ENCODE measurements at regions not wholly inside any gene's neighbourhood (a gene's known extent, or its start where the extent isn't known, plus 50 kb on each side); places are given as distances from the start of the nearest gene placed in this dataset.
A peak's percentile ranks its signal among the peaks of the same experiment; 100 is the strongest.

- no peak overlapping the region; the same call in 1 of the 2 replicates for H3K4me2 ChIP-seq (ENCODE audit: low read depth, low read length)
- no peak overlapping the region for H3K9ac ChIP-seq (ENCODE audit: low read depth, low read length)
- H3K23ac ChIP-seq (ENCODE audit: low read depth, low read length) = no peak overlapping the region
- H2BK120ac ChIP-seq (ENCODE audit: low read depth, low read length) = no peak overlapping the region
- H4K5ac ChIP-seq (ENCODE audit: low read depth, low read length) = no peak overlapping the region
- H4K91ac ChIP-seq (ENCODE audit: insufficient read depth, low read depth, low read length) = no peak overlapping the region
- BruUV-seq (replicated peaks) = no TSS peak
- no peaks in the 10 kb centered on the region for H3K9me1 ChIP-seq (ENCODE audit: insufficient read depth, low read length)
- DNase-seq (peak; percentile 65), ATAC-seq (ENCODE audit: low read depth) (peak; percentile 69)
- H3K9me3 ChIP-seq (ENCODE audit: control insufficient read depth, insufficient read depth, low read length) = no peaks in the 10 kb centered on the region
- no peak overlapping the region for H2BK20ac ChIP-seq (ENCODE audit: low read depth, low read length)
- dilution Hi-C loops (cut with HindIII; ENCODE audit: low sequenced_read_pairs, unreplicated experiment) (no loop called here), intact Hi-C loops (cut with micrococcal nuclease) (no loop called here), in situ Hi-C loops (cut with MboI; ENCODE audit: low sequenced_read_pairs) (no loop called here)
- no peaks in the 10 kb centered on the region for H4K20me1 ChIP-seq (ENCODE audit: insufficient read depth, low read length)
- no peak overlapping the region for H3K14ac ChIP-seq (replicated peaks; ENCODE audit: low read depth, low read length)
- no peak overlapping the region for H2AFZ ChIP-seq (replicated peaks; ENCODE audit: low read length, poor library complexity)
- no peaks in the 10 kb centered on the region for H3K36me3 ChIP-seq (ENCODE audit: control insufficient read depth, insufficient read depth, low read length)
- H2BK15ac ChIP-seq (ENCODE audit: low read depth, low read length) = no peak overlapping the region
- no peaks in the 10 kb centered on the region for H3K27me3 ChIP-seq (ENCODE audit: control insufficient read depth, insufficient read depth, low read length)
- no peak overlapping the region for H3K4me3 ChIP-seq (ENCODE audit: insufficient read depth, low read depth, low read length)
- TF ChIP-seq MAFK (IDR thresholded peaks at IDR 0.05; ENCODE audit: low read depth, low read length) = peak; percentile 16; the same call in 1 of the 2 replicates
- no peak for TF ChIP-seq MAZ (IDR thresholded peaks at IDR 0.05; ENCODE audit: borderline replicate concordance, low read depth, low read length)
- TF ChIP-seq FOS (IDR thresholded peaks at IDR 0.05; ENCODE audit: low read depth, low read length) = no peak
- no peak overlapping the region for H2AK5ac ChIP-seq (ENCODE audit: low read depth, low read length)
- H2AK9ac ChIP-seq (replicated peaks; ENCODE audit: low read depth, low read length, poor library complexity) = no peak overlapping the region
- H2BK5ac ChIP-seq (ENCODE audit: low read depth, low read length, poor library complexity, severe bottlenecking) = no peak overlapping the region
- CTCF ChIA-PET = no interaction called here
- no peaks in the 10 kb centered on the region for H3K4me1 ChIP-seq (ENCODE audit: control insufficient read depth, insufficient read depth, low read length)
- no peaks in the 10 kb centered on the region for H3K79me1 ChIP-seq (ENCODE audit: low read depth in 1 of 2, low read length in 2 of 2)
- 0% methylated on average over 1 of the region's 4 CpGs; no CpG with 5 or more reads in 1 of the 2 experiments for WGBS, 2 experiments (ENCODE audit: extremely low coverage in 2 of 2, insufficient read length in 1 of 2)
- H4K8ac ChIP-seq (ENCODE audit: low read depth in 2 of 2, low read length in 2 of 2) = no peak overlapping the region
- no peak overlapping the region for H3K4ac ChIP-seq (ENCODE audit: low read depth, low read length)
- H3K27ac ChIP-seq (ENCODE audit: insufficient read depth, low read length) = no peak overlapping the region
- POLR2A ChIA-PET (ENCODE audit: unreplicated experiment) = no interaction called here
- no peak overlapping the region for H3K18ac ChIP-seq (ENCODE audit: low read depth, low read length)
- no peak overlapping the region for H3K56ac ChIP-seq (ENCODE audit: extremely low read depth, insufficient read depth, low read length)
Measured at GRCh38 chr1:116853680-116854402, 55.9 kb upstream of the PTGFRN start.

Measured in IMR-90 (cell line).